ENCODE measurements at regions not wholly inside any gene's neighbourhood (a gene's known extent, or its start where the extent isn't known, plus 50 kb on each side); places are given as distances from the start of the nearest gene placed in this dataset.

DNA sequence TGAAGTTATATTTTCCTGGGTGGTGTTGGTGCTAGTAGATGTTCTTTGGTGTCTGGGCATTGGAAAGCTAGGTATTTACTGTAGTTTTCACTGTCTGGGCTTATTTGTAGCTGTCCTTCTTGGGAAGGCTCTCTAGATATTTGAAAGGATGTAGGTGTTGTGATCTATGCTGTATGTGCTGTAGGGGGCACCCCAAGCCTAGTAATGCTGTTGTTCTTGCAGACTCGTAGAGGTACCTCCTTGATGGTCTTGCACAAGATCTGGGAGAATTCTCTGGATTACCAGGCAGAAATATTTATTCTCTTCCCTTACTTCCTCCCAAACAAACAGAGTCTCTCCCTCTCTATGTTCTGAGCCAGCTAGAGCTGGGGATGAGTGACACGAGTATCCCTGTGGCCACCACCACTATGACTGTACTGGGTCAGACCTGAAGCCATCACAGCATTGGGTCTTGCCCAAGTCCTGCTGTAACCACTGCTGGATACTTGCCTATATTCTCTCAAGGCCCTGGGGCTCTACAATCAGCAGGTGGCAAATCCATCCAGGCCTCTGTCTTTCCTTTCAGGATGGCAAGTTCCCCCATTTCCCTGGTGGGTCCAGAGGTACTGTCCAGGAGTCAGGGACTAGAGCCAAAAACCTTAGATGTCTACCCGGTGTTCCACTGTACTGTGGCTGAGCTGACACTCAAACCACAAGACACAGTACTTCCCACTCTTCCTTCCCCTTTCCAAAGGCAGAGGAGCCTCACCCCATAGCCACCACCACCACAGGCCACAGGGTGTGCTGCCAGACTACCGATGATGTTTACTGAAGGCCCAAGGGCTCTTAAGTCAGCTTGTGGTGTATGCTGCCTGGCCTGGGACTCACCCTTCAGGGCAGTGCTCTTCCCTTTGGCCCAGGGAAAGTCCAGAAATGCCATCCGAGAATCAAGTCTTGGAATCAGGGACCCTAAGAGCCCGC, 195.2 kb upstream of the DPPA4 start:
- TF ChIP-seq RAD21 (IDR thresholded peaks at IDR 0.05; ENCODE audit: low read depth) (peak; percentile 86), TAF1 (IDR thresholded peaks at IDR 0.05; ENCODE audit: low read depth) (no peak)

DNA sequence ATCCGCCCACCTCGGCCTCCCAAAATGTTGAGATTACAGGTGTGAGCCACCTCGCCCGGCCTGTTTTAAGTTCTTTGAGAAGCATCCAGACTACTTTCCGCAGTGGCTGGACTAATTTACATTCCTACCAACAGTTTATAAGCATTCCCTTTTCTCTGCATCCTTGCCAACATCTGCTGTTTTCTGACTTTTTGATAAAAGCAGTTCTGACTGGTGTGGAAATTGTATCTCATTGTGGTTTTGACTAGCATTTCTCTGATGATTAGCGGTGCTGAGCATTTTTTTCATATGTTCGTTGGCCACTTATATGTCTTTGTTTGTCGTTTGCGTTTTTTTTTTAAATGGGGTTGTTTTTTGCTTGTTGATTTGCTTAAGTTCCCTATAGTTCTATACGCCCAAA, 208.4 kb upstream of the DPPA4 start:
- TF ChIP-seq, protein P1, sequence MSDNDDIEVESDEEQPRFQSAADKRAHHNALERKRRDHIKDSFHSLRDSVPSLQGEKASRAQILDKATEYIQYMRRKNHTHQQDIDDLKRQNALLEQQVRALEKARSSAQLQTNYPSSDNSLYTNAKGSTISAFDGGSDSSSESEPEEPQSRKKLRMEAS (IDR thresholded peaks at IDR 0.05), result no peak

DNA sequence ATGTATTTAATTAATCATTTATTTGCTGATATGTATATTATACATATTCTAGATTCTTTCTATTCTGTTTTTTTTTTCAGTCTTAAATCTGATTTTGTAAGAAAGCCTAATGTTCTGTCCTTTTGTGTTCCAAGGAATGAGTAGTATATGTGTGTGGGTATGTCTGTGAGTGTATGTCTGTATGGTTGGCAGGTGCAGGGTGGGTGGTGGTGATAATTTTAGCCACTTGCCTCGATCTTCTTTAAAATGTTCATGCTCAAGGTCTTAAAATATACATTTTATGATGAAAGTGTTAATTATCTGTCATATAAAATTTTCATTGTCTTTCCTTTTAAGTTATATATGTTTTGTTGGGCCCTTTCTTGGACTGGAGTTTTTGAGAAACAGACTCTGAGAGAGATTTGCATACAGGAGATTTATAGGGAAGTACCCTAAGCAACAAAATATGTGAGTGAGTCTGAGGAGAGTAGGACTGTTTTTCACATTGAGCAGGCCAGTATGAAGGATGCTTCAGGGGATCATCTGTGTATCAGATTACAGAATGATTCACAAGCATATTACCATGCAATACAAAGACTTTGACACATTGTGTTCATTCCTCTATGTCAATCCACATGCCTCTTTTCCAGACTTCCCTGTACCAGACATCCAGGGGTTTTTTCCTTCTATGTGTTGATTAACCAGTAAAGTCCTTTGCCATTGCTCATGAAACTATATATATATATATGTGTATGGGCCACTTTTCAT, 211.0 kb upstream of the DPPA4 start:
- TF ChIP-seq NFIC (IDR thresholded peaks at IDR 0.05) (no peak), TEAD4 (IDR thresholded peaks at IDR 0.05) (no peak), TAF1 (IDR thresholded peaks at IDR 0.05; ENCODE audit: low read depth) (no peak), RAD21 (IDR thresholded peaks at IDR 0.05; ENCODE audit: low read depth) (no peak), YY1 (IDR thresholded peaks at IDR 0.05; ENCODE audit: low read depth) (no peak), EP300 (IDR thresholded peaks at IDR 0.05; ENCODE audit: borderline replicate concordance) (no peak), FOXM1 (IDR thresholded peaks at IDR 0.05; ENCODE audit: borderline replicate concordance, low read depth) (no peak), CREB1 (IDR thresholded peaks at IDR 0.05; ENCODE audit: low read depth) (no peak), ZBTB7A (IDR thresholded peaks at IDR 0.05; ENCODE audit: low read depth) (no peak), CEBPB (IDR thresholded peaks at IDR 0.05) (no peak), EGR1 (IDR thresholded peaks at IDR 0.05) (no peak), TCF12 (IDR thresholded peaks at IDR 0.05; ENCODE audit: low read depth) (no peak)
- TF ChIP-seq, protein P2, sequence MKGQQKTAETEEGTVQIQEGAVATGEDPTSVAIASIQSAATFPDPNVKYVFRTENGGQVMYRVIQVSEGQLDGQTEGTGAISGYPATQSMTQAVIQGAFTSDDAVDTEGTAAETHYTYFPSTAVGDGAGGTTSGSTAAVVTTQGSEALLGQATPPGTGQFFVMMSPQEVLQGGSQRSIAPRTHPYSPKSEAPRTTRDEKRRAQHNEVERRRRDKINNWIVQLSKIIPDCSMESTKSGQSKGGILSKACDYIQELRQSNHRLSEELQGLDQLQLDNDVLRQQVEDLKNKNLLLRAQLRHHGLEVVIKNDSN (IDR thresholded peaks at IDR 0.05), result no peak
- TF ChIP-seq, protein P1 (IDR thresholded peaks at IDR 0.05), result no peak
- TF ChIP-seq, protein P3, sequence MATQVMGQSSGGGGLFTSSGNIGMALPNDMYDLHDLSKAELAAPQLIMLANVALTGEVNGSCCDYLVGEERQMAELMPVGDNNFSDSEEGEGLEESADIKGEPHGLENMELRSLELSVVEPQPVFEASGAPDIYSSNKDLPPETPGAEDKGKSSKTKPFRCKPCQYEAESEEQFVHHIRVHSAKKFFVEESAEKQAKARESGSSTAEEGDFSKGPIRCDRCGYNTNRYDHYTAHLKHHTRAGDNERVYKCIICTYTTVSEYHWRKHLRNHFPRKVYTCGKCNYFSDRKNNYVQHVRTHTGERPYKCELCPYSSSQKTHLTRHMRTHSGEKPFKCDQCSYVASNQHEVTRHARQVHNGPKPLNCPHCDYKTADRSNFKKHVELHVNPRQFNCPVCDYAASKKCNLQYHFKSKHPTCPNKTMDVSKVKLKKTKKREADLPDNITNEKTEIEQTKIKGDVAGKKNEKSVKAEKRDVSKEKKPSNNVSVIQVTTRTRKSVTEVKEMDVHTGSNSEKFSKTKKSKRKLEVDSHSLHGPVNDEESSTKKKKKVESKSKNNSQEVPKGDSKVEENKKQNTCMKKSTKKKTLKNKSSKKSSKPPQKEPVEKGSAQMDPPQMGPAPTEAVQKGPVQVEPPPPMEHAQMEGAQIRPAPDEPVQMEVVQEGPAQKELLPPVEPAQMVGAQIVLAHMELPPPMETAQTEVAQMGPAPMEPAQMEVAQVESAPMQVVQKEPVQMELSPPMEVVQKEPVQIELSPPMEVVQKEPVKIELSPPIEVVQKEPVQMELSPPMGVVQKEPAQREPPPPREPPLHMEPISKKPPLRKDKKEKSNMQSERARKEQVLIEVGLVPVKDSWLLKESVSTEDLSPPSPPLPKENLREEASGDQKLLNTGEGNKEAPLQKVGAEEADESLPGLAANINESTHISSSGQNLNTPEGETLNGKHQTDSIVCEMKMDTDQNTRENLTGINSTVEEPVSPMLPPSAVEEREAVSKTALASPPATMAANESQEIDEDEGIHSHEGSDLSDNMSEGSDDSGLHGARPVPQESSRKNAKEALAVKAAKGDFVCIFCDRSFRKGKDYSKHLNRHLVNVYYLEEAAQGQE (IDR thresholded peaks at IDR 0.05; ENCODE audit: low read depth), result no peak

DNA sequence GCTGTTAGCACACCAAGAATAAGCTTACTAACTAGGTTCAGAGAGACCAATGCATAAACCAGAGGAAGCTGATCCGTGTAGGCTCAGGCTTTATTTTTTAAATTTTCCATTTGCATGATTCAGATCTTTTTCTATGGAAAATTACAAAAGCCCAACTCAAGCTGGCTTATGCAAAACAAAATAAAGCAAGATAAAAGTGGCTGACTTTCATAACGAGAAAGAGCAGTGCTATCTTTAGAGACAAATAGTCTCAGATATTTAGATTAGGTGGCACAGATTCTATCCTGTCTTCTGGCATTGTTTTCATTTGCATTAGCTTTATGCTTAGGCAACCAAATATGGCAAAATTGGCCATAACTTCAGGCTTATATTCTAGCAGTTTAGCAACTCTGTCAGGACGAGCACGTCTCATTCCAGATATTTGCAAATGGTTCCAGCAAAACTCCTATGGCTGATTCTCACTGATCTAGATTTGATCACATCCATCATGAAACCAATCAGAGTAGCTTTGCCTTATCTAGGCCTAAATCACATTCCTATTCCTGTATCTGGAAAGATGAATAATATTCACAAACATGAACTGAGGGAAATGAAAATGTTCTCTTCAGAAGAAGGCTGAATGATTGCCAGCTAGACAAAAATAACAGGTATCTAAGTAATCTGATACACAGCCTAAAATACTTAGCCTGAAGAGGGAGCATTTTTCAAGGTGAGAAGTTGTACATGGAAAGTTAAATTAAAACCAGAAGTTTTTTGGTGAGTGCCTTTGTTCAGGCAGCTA, 216.4 kb upstream of the DPPA4 start:
- no peak for TF ChIP-seq YY1 (IDR thresholded peaks at IDR 0.05; ENCODE audit: low read depth)
- TF ChIP-seq RAD21 (IDR thresholded peaks at IDR 0.05; ENCODE audit: low read depth), result peak; percentile 13

DNA sequence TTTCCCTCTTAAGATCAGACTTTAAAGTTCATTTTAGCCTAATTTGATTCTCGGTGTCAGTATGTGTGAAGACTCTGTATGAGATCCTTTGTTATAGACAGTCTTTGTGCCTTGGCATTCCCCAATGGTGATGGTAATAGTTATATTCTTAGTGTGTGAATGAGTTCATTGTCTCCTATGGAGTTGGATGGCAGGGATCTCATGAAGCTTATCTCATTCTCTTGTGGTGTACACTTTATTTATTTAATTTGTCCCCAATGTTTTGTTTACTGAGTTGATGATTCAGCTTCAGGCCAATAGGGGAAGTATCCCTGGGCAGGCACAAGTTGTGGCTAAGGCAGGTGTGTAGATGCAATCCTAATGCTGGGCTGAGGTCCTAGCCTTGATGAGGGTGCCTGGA, 222.0 kb upstream of the DPPA4 start:
- TF ChIP-seq TAF1 (IDR thresholded peaks at IDR 0.05; ENCODE audit: low read depth) (no peak), FOXM1 (IDR thresholded peaks at IDR 0.05; ENCODE audit: borderline replicate concordance, low read depth) (no peak), EP300 (IDR thresholded peaks at IDR 0.05; ENCODE audit: borderline replicate concordance) (no peak), TCF12 (IDR thresholded peaks at IDR 0.05; ENCODE audit: low read depth) (no peak), YY1 (IDR thresholded peaks at IDR 0.05; ENCODE audit: low read depth) (no peak), RAD21 (IDR thresholded peaks at IDR 0.05; ENCODE audit: low read depth) (no peak)
- TF ChIP-seq, protein P1 (IDR thresholded peaks at IDR 0.05), result no peak
- TF ChIP-seq, protein P2 (IDR thresholded peaks at IDR 0.05), result no peak

DNA sequence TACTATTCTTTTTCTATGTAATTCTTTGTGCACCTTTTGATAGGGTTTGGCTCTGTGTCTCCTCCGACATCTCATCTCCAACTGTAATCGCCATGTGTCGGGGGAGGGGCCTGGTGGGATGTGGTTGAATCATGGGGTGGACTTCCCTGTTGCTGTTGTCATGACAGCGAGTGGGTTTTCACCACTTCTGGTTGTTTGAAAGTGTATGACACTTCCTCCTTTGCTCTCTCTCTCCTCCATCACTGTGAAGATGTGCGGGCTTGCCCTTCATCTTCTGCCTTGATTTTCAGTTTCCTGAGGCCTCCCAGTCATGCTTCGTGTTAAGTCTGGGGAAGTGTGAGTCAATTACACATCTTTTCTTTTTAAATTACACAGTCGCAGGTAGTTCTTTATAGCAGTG, 225.8 kb upstream of the DPPA4 start:
- TF ChIP-seq, protein P3 (IDR thresholded peaks at IDR 0.05; ENCODE audit: low read depth), result no peak
- TF ChIP-seq FOXM1 (IDR thresholded peaks at IDR 0.05; ENCODE audit: borderline replicate concordance, low read depth) (no peak), EP300 (IDR thresholded peaks at IDR 0.05; ENCODE audit: borderline replicate concordance) (no peak), CEBPB (IDR thresholded peaks at IDR 0.05) (no peak), TAF1 (IDR thresholded peaks at IDR 0.05; ENCODE audit: low read depth) (no peak), TEAD4 (IDR thresholded peaks at IDR 0.05) (no peak), ZBTB7A (IDR thresholded peaks at IDR 0.05; ENCODE audit: low read depth) (no peak), NFIC (IDR thresholded peaks at IDR 0.05) (no peak), CREB1 (IDR thresholded peaks at IDR 0.05; ENCODE audit: low read depth) (no peak)
- TF ChIP-seq, protein P1 (IDR thresholded peaks at IDR 0.05), result no peak

Measured in Ishikawa (cell line).